Trophoblast cell (in vitro differentiated cells and primary cell): ENCODE measurements at regions not wholly inside any gene's neighbourhood (a gene's known extent, or its start where the extent isn't known, plus 50 kb on each side); places are given as distances from the start of the nearest gene placed in this dataset.

Experiments used
- DNase-seq, 2 donors: peaks; one replicate each; pipeline ENCODE4 v3.0.0-alpha.2; 2016
- H2AFZ ChIP-seq: 2 replicates; pipeline ENCODE4 v1.6.1; 2013; ENCODE audit warnings: low read length, moderate library complexity, mild to moderate bottlenecking; ENCODE audit not compliant: insufficient read depth, poor library complexity
- H2AK5ac ChIP-seq: 2 replicates; pipeline ENCODE4 v1.6.1; 2013; ENCODE audit warnings: mild to moderate bottlenecking, low read length
- H2BK120ac ChIP-seq: 2 replicates; pipeline ENCODE4 v1.6.1; 2013; ENCODE audit warnings: low read length, mild to moderate bottlenecking, moderate library complexity; ENCODE audit not compliant: insufficient read depth, poor library complexity
- H2BK12ac ChIP-seq: 2 replicates; pipeline ENCODE4 v1.6.1; 2013; ENCODE audit warnings: mild to moderate bottlenecking, low read length, moderate library complexity
- H2BK5ac ChIP-seq: 2 replicates; pipeline ENCODE4 v1.6.1; 2013; ENCODE audit warnings: low read length, low read depth, moderate library complexity, mild to moderate bottlenecking; ENCODE audit not compliant: poor library complexity
- H3K14ac ChIP-seq: 2 replicates; pipeline ENCODE4 v1.6.1; 2013; ENCODE audit warnings: mild to moderate bottlenecking, low read length
- H3K18ac ChIP-seq: 2 replicates; pipeline ENCODE4 v1.6.1; 2013; ENCODE audit warnings: mild to moderate bottlenecking, low read length
- H3K23ac ChIP-seq: 2 replicates; pipeline ENCODE4 v1.6.1; 2013; ENCODE audit warnings: low read length
- H3K27ac ChIP-seq: 2 replicates; pipeline ENCODE4 v1.5.1; 2013; ENCODE audit warnings: low read depth, mild to moderate bottlenecking, inconsistent platforms, low read length, moderate library complexity
- H3K27me3 ChIP-seq: 2 replicates; pipeline ENCODE4 v1.6.1; 2013; ENCODE audit warnings: inconsistent platforms, mild to moderate bottlenecking, low read length, moderate library complexity; ENCODE audit not compliant: insufficient read depth
- H3K36me3 ChIP-seq, 2 experiments: 1 replicate in 1 of 2; 2 replicates in 1 of 2; pipeline ENCODE4 v1.6.1; 2013; ENCODE audit warnings: low read length in 2 of 2, mild to moderate bottlenecking in 2 of 2, moderate library complexity in 1 of 2; ENCODE audit not compliant: insufficient read depth in 2 of 2, control insufficient read depth in 1 of 2
- H3K4ac ChIP-seq: 2 replicates; pipeline ENCODE4 v1.6.1; 2013; ENCODE audit warnings: low read depth, mild to moderate bottlenecking, low read length, moderate library complexity
- H3K4me1 ChIP-seq, 2 experiments: 1 replicate in 1 of 2; 2 replicates in 1 of 2; pipeline ENCODE4 v1.6.1; 2013; ENCODE audit warnings: low read length in 2 of 2, mild to moderate bottlenecking in 2 of 2, moderate library complexity in 1 of 2; ENCODE audit not compliant: insufficient read depth in 2 of 2, control insufficient read depth in 1 of 2
- H3K4me2 ChIP-seq: 2 replicates; pipeline ENCODE4 v1.6.1; 2013; ENCODE audit warnings: inconsistent platforms, mild to moderate bottlenecking, low read length, moderate library complexity
- H3K4me3 ChIP-seq: 2 replicates; pipeline ENCODE4 v1.5.1; 2013; ENCODE audit warnings: mild to moderate bottlenecking, low read depth, low read length, inconsistent platforms
- H3K79me1 ChIP-seq: one replicate; pipeline ENCODE4 v1.6.1; 2013; ENCODE audit warnings: low read length
- H3K79me2 ChIP-seq: 2 replicates; pipeline ENCODE4 v1.6.1; 2013; ENCODE audit warnings: low read length, mild to moderate bottlenecking; ENCODE audit not compliant: control insufficient read depth, insufficient read depth, poor library complexity
- H3K9ac ChIP-seq: 2 replicates; pipeline ENCODE4 v1.6.1; 2013; ENCODE audit warnings: mild to moderate bottlenecking, low read length
- H3K9me3 ChIP-seq: 2 replicates; pipeline ENCODE4 v1.6.1; 2013; ENCODE audit warnings: low read depth, mild to moderate bottlenecking, control low read depth, inconsistent platforms, low read length; ENCODE audit not compliant: insufficient read depth
- H4K12ac ChIP-seq: 2 replicates; pipeline ENCODE4 v1.6.1; 2013; ENCODE audit warnings: low read depth, mild to moderate bottlenecking, low read length, moderate library complexity
- H4K8ac ChIP-seq: 2 replicates; pipeline ENCODE4 v1.6.1; 2013; ENCODE audit warnings: low read depth, mild to moderate bottlenecking, low read length, moderate library complexity
- H4K91ac ChIP-seq: one replicate; pipeline ENCODE4 v1.6.1; 2013; ENCODE audit warnings: low read depth, mild to moderate bottlenecking, low read length, moderate library complexity
- WGBS: extraction: QIAGEN DNeasy Blood & Tissue Kit; methylation state at CpG from one replicate; pipeline ENCODE4 v1.1.7; 2013; ENCODE audit warnings: missing lambda C conversion rate; ENCODE audit not compliant: insufficient read length, insufficient coverage; ENCODE audit errors: extremely low coverage; 5-methylcytosine and 5-hydroxymethylcytosine counted together

- H4K91ac ChIP-seq: no peak overlapping the region
- no peak overlapping the region for H2AK5ac ChIP-seq
- H3K18ac ChIP-seq: no peak overlapping the region
- no peak overlapping the region for H4K8ac ChIP-seq
- H3K4ac ChIP-seq: no peak overlapping the region
- no peak overlapping the region for H3K14ac ChIP-seq
- no peaks in the 10 kb centered on the region for H3K9me3 ChIP-seq
- no peak overlapping the region for H3K4me2 ChIP-seq
- no peak overlapping the region for H3K9ac ChIP-seq
- H2BK12ac ChIP-seq: no peak overlapping the region
- H2BK5ac ChIP-seq: no peak overlapping the region
- no peaks in the 10 kb centered on the region for H3K27me3 ChIP-seq
- no peak overlapping the region for H2AFZ ChIP-seq
- H3K79me1 ChIP-seq: no peaks in the 10 kb centered on the region
- H3K4me1 ChIP-seq: no peaks in the 10 kb centered on the region
- no peaks in the 10 kb centered on the region for H3K79me2 ChIP-seq
- no peak for DNase-seq
- H3K23ac ChIP-seq: no peak overlapping the region
- H3K36me3 ChIP-seq: no peaks in the 10 kb centered on the region
- H3K4me3 ChIP-seq: no peak overlapping the region
- H2BK120ac ChIP-seq: no peak overlapping the region
- no peak overlapping the region for H4K12ac ChIP-seq
- H3K27ac ChIP-seq: no peak overlapping the region
Measured at GRCh38 chr6:113449051-113449450, 408.1 kb upstream of the MARCKS start.

- H2AFZ ChIP-seq: no peak overlapping the region
- H3K79me1 ChIP-seq: no peaks in the 10 kb centered on the region
- WGBS: no CpG with 5 or more reads among the region's 1 CpG
- H2BK12ac ChIP-seq: no peak overlapping the region
- H3K9ac ChIP-seq: no peak overlapping the region
- H3K9me3 ChIP-seq: no peaks in the 10 kb centered on the region
- H2BK5ac ChIP-seq: no peak overlapping the region
- no peak overlapping the region for H3K4me2 ChIP-seq
- H3K18ac ChIP-seq: no peak overlapping the region
- H3K4ac ChIP-seq: no peak overlapping the region
- H3K27ac ChIP-seq: no peak overlapping the region
- no peaks in the 10 kb centered on the region for H3K36me3 ChIP-seq
- H3K23ac ChIP-seq: no peak overlapping the region
- H4K8ac ChIP-seq: no peak overlapping the region
- no peaks in the 10 kb centered on the region for H3K79me2 ChIP-seq
- H3K4me3 ChIP-seq: no peak overlapping the region
- no peak overlapping the region for H3K14ac ChIP-seq
- H2BK120ac ChIP-seq: no peak overlapping the region
- H3K27me3 ChIP-seq: no peaks in the 10 kb centered on the region
- no peak overlapping the region for H2AK5ac ChIP-seq
- DNase-seq: peak in 1 of 2 donors; percentile 27
- H4K91ac ChIP-seq: no peak overlapping the region
- no peak overlapping the region for H4K12ac ChIP-seq
- H3K4me1 ChIP-seq: no peaks in the 10 kb centered on the region
Measured at GRCh38 chr6:113450061-113450465, 407.1 kb upstream of the MARCKS start.

DNA sequence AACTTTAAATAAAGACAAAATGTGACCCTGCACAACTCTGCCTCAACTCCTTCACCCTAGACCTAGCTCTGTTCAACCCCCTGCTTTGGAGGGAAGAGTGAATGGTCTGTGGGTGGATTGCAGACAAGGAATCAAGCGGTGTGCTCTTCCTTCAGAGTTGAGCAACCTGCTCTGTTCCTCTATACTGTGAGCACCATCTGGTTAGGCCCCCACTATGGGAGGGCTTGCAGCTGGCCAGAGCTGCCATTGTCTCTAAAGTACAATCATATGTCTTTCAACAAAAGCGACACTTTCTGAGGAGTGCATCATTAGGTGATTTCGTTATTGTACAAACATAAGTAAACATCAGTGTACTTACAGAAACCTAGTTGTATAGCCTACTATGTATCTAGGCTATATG is 406.1 kb upstream of the MARCKS start:
- H3K4me1 ChIP-seq: no peaks in the 10 kb centered on the region
- peak overlapping the region; percentile 11 for H4K91ac ChIP-seq
- H2BK120ac ChIP-seq: peak overlapping the region; percentile 61
- H3K18ac ChIP-seq: peak overlapping the region; percentile 81
- H2BK12ac ChIP-seq: peak overlapping the region; percentile 93
- no CpG with 5 or more reads among the region's 3 CpGs for WGBS
- H3K27ac ChIP-seq: no peak overlapping the region
- H3K4me3 ChIP-seq: no peak overlapping the region
- no peak overlapping the region for H3K9ac ChIP-seq
- peak overlapping the region; percentile 53 for H3K14ac ChIP-seq
- no peak overlapping the region for H4K12ac ChIP-seq
- H2AFZ ChIP-seq: no peak overlapping the region
- H3K79me1 ChIP-seq: no peaks in the 10 kb centered on the region
- H4K8ac ChIP-seq: no peak overlapping the region
- peak overlapping the region; percentile 35 for H2AK5ac ChIP-seq
- no peaks in the 10 kb centered on the region for H3K27me3 ChIP-seq
- no peaks in the 10 kb centered on the region for H3K9me3 ChIP-seq
- H3K4me2 ChIP-seq: no peak overlapping the region
- H3K4ac ChIP-seq: no peak overlapping the region
- peak overlapping the region; percentile 14 for H2BK5ac ChIP-seq
- no peak for DNase-seq
- no peaks in the 10 kb centered on the region for H3K79me2 ChIP-seq
- H3K36me3 ChIP-seq: no peaks in the 10 kb centered on the region
- no peak overlapping the region for H3K23ac ChIP-seq

GRCh38 chr6:113457198-113457597 is 399.9 kb upstream of the MARCKS start:
- peaks cover 5% of the 10 kb centered on the region for H3K79me1 ChIP-seq
- H4K91ac ChIP-seq: no peak overlapping the region
- H2BK120ac ChIP-seq: no peak overlapping the region
- peak overlapping the region; percentile 58 for H2BK12ac ChIP-seq
- peaks cover 1% of the 10 kb centered on the region for H3K9me3 ChIP-seq
- no peak overlapping the region for H3K18ac ChIP-seq
- H4K8ac ChIP-seq: peak overlapping the region; percentile 10
- H3K4ac ChIP-seq: no peak overlapping the region
- H3K14ac ChIP-seq: no peak overlapping the region
- no peak overlapping the region for H2AK5ac ChIP-seq
- H3K27me3 ChIP-seq: no peaks in the 10 kb centered on the region
- WGBS: no CpG with 5 or more reads among the region's 4 CpGs
- H3K79me2 ChIP-seq: no peaks in the 10 kb centered on the region
- H4K12ac ChIP-seq: no peak overlapping the region
- no peak overlapping the region for H3K4me2 ChIP-seq
- no peak overlapping the region for H3K23ac ChIP-seq
- DNase-seq: peak; percentile 65 to 76
- no peak overlapping the region for H2BK5ac ChIP-seq
- H3K4me3 ChIP-seq: no peak overlapping the region
- H3K36me3 ChIP-seq: no peaks in the 10 kb centered on the region
- H3K4me1 ChIP-seq: peaks cover 2% of the 10 kb centered on the region in 2 experiments
- H3K9ac ChIP-seq: no peak overlapping the region
- no peak overlapping the region for H2AFZ ChIP-seq
- no peak overlapping the region for H3K27ac ChIP-seq
